ENCODE measurements at regions not wholly inside any gene's neighbourhood (a gene's known extent, or its start where the extent isn't known, plus 50 kb on each side); places are given as distances from the start of the nearest gene placed in this dataset.

DNA sequence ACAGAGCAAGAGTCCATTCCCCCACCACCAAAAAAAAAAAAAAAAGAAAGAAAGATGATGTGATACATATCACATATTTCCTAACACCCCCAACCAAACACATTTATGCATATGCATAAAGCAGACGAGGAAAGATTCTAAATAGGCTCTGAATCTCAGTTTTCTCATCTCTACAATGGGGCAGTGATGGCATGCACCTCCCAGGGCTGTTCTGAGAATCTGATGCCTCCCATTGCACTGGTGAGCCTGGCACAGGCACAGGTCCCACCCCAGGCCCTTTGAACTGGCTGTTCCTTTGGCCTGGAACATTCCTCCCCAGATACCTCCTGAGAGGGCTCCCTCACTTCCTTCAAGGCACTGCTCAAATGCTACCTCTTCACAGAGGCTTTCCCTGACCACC, 116.5 kb downstream of the C9orf50 start:
- no peak for DNase-seq

DNA sequence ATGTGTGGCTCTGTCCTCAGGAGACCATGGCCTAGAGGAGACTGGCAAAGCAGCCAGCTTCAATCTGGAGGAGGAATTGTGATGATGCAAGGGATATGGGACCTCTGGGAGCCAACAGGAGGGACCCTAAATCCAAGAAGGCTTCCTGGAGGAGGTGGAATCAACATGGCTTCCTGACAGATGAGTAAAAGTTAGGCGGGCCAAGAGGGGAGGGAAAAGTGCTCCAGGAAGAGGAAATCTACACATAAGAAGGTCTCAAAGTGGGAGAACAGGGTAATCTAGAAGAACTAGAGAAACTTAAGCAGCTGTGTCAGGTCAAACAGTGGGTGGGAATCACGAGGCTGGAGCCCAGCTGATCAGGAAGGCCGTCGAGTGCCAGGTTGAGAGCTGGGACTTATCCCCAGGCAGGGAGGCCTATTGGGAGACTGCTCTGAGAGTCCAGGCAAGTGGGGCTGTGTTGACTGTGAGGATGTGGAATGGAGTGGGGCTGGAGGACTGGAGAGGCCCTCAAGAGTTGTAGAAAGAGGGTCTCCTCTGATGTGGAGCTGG, 119.1 kb downstream of the C9orf50 start:
- no peak for DNase-seq

DNA sequence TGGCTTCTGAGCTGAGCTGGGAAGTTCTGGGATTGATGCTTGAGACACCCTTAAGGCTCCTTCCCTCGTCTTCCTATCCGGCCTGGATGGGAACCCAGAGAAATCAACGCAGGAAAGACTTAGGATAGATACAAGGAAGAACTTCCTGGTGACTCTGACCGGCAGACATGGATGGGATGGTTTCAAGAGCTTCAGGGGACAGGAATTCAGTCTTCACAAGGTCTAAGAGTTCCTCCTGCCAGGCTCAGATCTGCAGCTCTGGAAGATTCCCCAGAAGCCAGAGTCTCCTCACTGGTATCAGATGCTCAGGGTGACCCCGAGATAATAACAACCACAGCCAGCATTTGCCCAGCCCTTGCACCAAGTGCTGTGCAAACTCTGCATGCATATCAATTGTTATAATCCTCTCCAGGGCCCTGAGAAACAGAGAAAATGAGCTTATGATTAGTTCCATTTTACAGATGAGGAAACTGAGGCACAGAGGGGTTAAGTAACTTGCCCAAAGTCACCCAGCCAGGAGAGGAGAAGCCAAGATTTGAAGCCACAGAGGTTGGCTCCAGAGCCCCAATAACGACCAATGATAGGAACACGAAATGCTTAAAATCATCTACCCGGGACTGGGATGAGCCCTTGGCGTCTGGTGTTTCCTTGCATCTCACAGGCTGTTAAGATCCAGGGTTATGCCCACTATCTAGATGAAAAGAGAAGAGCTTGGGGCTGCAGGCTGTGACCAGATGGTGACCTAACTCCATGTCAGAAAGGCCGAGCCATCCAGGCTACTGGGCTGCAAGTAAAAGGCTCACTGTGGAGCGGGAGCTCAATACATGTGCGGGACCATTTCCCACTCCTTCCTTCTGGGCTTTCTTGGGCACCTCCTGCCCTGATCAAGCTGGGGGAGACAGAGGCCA, 119.8 kb downstream of the C9orf50 start:
- no peak for DNase-seq

DNA sequence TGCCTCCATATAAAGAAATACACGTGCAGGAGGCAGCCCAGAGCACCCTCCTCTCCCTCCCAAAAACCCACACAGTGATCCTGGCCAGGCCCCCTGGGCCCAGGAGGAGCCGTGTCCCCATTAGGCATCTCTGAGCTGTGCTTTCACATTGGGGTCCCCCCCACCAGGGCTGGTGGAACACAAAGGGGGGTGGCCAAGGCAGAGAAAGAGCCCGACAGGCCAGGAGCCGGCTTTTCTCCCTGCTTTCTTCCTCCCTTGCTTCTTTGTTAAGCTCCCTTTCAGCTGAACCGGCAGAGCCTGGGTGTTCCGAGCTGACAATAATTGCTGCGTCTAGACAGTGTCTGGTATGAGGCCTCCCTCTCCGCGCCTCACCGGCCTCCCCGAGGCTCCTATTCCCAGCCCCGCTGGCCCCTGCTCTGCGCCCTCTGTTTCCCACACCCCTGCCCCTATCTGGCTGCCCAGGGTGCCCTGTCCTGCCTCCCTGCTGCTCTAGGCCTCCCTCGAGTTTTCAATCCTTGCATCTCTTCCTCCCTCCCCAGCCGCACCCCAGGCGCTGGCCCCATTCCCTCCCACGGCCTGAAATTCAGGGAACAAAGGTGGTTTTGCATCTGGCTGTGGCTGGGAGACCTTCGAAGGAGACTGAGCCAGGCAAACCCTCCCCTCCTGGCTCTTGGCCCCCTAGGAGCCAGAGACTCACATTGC, 120.6 kb downstream of the C9orf50 start:
- DNase-seq: no peak

DNA sequence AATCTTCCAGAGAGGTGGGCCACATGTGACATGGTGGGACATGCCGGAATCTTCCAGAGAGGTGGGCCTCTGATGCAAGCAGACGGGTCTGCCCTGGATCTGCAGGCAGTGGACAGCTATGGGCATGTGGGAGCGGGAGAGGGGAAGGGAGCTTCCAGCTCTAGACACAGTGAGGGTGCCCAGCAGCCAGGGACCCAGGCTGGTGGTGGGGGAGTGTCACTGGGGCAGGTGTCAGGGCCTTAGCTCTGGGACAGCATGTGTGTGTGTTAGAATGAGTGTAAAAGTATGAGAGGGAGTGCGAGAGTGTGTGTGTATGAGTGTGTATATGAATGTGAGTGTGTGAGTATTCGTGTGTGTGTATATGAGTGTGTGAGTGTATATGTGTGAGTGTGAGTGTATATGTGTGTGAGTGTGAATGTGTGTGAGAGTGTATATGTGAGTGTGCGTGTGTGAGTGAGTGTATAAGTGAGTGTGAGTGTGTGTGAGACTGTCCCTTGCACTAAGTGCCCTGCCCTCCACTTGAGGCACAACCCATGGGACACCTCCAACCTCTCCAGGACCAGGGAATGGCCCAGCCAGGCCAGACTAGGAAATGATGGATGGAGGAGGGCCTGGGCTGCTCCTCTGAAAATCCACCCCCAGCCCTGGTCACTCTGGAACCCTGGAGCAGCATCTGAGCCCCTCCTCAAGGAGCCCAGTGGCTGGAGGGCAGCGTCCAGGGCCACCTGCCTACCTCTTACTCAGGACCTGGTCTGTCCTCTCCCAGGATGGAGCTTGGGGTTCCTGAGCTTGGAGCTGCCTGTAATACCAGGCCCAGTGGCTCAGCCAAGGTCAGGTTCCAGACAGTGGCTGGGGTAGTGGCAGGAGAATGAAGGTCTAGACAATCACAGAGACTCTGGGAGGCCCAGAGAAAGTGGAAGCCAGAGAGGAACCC, 122.2 kb downstream of the C9orf50 start:
- DNase-seq: no peak

DNA sequence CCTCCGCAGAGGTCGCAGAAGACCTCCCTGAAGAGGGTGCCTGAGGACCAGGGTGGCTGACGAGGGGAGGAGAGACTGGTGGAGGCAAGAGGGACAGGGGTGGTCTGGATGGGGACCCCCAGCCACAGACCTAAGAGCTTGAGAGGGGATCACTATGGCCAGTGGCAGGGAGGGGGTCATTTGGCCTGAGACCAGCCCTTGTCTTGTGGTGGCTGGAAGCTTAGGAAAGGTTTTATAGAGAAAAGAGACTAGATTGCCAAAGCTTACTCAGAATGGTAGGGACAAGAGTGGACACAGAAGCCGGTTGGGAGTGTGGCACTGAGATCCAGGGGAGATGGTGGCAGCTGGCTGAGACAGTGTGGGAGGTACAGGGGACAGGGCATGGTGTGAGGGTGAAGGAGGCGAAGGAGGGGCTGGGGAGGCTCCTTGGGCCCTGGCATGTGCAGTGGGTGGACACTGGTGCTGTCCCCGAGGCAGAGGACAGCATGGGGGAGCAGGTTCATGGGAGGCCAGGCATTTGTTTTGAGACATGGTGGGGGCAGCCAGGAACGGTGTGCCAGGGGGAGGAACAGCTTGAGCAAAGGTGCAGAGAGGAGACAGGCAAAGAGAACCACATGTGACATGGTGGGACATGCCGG, 123.0 kb downstream of the C9orf50 start:
- no peak for DNase-seq

DNA sequence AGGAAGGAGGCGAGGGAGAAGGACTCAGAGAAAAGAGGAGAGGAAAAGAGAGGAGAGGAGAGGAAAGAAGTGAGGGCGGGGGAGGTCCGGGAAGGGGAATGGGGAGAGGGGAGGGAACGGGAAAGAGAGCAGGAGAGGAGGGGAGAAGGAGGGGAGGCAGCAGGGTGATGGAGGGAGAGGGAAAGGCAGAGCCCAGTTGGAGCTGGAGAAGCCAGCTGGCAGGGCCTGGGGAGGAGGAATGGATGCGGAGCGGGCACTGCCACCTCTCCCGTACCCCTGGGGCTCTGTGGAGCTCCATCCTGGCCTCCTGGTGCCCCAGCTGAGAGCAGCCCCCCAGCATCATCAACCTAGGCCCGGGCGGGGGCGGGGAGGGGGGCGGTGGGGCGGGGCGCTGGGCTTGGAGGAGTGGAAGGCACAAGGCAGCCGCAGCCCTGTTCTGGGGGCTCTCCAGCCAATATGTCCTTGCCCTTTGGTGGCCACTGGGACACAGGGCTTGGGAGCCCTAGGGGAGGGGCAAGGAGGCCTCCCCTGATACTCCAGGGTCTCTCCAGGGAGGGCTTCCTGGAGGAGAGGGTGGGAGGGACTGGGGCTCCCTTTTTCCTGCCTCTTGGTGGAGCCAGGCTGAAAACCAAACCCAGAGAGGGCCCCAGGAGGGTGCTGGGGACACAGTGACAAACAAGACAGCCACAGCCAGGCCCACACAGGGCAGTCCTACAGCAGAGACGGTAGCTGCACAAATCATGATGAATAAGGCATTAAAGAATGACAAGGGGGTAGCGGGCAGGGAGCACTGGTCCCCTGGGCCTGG, 123.7 kb downstream of the C9orf50 start:
- no peak for DNase-seq

DNA sequence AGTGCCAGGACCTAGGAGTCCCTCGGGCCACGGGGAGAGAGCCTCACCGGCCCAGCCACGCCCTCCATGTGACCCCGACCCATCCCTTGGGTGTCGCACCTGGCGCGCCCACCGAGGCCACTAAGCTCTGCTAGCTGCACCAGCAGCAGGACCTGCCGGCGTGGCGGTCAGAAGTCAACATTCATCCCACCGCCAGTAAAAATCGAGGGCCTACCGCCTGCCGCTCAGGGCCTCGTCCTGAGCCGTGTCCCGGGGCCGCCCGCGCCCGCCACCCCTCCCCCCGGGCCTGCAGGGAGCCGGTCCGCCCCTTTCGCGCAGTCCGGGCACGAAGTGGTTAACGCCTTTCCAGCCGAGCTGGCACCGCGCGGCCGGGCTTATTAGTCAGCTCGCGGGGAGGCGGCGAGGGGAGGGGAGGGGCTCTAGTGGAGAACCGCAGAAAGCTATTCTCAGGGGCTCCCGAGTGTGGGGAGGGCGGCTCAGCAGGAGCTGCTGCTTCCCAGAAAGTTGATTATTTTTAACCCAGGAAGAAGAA, 124.4 kb downstream of the C9orf50 start:
- peak; percentile 87 to 89 for DNase-seq

DNA sequence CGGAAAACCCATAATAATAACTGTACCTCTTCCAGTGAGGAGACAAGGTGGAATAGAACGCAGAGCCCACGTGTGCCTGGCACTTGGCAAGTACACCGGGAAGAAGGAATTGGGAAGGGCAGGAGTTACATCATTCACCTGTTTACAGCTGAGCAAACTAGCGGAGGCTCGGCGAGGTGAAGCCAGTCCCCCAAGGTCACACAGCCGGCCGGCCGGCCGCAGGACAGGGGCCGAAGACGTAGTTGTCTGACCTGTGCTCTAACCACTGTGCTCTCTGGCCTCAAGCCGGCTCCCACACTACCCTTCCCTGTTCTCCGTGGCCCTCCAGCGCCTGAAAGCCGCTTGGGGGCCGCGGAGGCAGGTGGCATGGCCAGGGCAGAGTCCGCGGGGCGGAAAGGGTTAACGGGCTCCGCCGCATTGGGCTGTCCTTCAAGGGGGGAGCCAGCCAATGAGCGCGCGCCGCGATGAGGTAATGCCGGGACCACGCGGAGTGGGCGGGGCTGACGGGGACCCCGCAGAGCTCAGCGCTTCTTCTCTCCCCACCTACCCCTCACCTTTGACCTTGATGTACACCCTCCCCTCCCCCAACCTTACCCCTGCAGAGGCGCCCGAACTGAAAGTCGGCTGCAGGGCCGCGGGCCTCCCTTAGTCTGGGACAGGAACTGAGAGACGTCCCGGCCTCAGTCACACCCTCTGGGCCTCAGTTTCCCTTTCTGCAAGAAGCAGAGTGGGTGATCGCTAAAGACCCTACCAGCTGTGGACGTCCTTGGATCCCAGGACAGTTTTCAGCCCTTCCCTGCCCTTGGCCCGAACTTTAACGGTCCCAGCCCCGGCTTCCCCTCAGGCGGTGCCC, 125.1 kb downstream of the C9orf50 start:
- peak; percentile 88 to 92 for DNase-seq

DNA sequence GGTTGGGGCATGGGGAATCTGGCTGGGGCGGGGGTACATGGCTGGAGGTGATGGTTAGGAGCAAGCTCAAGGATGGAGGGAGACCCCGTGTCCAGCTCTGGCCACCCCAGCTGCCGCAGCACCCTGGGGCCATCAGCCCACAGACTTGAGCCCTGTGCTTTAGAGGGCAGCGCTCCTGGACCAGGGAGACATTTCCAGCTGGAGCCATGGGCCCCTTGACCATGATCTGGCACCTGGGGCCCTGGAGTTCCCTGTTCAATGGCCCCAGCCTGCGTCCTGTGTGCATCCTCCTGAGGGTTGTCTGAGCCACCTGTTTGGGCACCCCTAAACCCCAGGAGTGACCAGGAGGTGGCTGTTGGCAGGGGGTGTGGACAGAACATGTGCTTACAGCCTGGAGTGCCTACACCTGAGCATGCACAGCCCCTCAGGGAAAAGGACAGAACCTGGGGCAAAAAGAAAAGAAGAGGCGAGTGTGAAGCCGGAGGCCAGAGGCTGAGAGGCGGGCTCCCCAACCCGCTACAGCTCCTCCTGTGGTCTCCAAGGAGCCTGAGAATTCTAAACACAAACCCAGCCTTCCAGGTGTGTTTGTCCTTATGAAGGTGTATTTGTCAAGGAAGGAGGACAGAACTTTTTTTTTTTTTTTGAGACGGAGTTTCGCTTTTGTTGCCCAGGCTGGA, 126.7 kb downstream of the C9orf50 start:
- DNase-seq: no peak

DNA sequence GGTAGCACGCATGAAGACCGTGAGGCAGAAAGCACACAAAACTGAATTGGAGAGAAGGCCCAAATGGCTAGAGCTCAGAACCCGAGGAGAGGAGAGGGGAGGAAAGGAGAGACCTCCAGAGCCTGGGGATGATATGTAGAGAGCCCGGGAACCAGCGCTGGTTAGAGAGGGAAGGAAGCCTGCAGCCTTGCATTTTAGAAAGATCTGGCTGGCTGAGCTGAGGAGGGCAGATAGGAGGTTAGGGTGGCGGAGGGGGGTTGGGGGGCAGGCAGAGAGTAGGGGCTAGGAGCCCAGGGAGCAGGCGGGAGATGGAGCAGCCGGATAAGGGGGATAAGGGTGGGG, 127.2 kb downstream of the C9orf50 start:
- no peak for DNase-seq

DNA sequence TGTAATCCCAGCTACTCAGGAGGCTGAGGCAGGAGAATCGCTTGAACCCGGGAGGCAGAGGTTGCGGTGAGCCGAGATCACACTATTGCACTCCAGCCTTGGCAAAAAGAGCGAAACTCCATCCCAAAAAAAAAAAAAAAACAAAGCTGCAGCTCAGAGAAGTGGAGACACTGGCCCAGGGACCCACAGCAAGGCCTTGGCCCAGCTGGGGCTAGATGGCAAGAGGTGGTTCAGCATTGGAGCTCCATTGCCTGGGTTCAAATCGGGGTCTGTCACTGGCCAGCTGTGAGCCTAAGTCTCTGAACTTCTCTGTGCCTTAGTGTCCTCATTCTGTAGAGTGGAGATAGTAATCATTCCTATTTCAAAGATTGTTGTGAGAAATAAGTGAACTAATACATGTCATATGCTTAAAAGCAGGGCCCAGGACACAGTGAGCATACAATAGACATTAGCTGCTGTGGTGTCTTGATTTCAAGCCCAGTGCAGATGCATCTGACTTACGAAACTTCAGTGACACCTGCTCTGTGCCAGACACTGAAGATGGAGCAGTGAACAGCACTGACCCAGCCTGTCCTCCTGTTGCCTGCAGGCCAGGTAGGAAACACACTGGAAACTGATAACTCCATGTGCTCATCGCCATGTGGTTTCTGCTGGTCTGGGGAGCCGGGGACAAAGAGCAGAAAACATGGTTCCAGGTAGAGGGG, 127.7 kb downstream of the C9orf50 start:
- DNase-seq: no peak

DNA sequence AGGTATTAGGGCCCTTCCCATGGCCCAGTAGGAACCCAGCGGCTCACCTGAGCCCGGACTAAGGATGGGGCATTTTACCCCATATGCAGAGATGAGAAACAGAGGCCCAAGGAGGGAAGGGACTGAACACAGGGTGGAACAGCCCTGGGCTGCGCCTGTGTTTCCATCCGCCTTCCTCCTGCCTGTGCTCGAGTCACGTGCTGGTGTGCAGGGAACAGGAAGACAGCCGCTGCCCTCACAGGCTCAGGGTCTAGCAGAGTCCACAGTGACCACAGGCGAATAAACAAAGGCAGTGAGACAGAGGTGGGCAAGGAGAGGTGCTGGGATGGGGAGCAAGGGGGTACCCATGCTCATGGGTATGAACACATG, 129.4 kb downstream of the C9orf50 start:
- DNase-seq: no peak

DNA sequence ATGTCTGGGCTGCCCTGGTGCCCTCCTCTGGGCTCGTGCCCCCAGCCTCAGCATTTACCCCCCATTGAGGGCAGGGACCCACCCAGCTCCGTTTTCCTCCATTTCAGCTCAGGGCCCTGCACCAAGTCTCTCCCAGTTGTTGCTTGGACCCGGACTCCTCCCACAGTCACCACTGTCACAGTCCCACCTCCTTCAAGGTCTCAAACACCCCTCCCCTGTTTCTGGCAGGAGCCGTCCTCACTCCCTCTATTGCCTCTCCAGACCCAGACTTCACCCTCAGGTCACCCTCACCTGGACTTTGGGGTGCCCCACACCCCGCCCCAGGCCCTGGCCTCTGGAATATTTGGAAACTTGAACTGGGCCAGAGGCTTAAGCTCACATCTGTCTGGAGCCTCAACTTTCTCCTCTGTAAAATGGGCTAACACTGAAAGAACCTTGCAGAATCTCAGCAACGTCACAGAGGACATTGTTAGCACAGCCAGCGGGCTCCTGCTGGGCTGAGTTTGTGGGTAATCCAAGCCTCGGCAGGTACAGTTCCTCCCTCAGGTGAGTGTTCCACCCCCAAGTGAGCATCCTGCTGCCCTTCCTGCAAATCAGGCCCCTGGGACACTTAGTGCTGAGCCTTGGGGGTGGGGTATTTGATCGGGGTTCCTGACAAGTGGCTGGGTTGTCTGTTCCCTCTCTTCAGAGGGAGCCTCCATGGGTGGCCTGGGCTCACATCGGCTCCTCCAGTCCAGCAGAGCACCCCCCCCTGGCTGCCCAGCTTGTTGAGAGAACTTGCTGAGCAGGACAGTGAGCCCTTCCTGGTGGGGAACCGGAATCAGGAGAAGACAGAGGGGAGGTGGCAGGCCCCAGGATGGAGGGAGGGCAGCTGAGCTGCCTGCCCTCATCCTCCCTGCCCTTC, 130.1 kb downstream of the C9orf50 start:
- DNase-seq: no peak

DNA sequence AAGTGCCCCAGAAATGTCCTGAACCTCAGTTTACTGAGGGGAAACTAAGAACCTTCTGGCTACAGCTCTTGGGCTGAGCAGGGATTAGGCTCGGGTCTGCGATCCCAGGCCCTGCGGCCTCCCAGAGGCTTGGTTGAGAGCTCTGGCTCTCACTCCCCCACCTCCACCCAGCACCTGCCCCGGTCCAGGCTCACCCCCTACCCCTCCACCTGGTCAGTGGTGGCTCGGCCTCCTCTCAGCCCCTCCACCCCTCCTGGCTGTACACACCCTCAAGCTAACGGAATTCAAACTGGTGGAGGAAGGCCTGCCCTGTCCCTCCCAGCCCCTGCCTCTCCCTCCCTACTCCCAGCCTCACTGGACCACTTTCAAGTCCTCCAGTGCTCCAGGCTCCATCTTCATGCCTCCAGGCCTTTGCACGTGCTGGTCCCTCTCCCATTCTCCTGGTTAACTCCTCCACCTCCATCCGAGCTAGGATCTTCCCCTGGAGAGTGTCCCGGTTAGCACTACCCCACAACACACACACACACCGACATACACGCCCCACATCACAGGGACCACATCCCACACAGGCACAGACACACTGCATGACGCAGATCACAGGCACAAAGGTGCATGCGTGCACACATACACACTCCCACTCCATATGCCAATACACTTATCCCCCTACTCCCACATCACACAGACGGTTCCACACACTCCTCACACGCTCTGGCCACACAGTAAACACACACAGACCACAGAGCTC, 130.9 kb downstream of the C9orf50 start:
- peak; percentile 54 to 59 for DNase-seq

DNA sequence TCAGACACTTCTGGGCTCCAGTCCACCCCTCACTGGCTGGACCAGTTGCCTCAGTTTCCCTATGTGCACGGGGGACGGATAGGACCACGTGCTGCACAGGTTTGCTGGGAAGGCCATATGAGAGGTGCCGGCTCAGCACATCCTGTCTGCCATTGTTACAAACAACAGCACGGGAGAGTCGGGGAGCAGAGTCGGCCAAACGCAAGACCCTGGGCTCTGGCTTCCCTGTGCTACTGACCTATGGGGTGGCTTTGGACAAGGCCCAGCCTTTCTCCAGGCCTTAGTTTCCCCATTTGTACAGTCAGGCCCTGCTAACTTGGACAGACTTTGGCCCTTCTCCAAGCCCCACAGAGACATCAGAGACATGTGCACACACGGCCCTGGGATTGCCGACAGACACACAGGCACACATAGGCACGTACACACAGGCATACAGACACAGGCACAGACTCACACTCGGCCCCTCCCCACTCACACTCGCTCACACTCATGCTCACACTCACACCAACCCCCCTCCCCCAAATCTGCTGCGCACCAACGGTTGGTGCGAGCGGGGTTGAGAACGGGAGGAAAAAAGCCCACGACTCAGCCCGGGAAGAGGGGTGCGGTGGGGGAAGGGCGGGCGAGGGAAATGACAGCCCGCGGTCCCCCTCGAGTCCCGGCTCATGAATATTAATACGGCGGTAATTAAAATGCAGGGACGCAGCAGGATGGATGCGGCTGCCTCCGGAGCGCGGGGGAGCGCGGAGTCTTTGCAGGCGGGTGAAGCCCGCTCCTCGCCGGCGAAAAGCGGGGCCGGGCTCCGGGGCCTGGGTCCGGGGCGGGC, 133.0 kb downstream of the C9orf50 start:
- DNase-seq: peak; percentile 66 to 73

All from stimulated activated CD4-positive, alpha-beta T cell treated with anti-CD3 and anti-CD28 coated beads, Interleukin-2, amount 100 ng/mL, for 24 hours (primary cell).